Vagina (tissue), 2 donors: ENCODE measurements at regions not wholly inside any gene's neighbourhood (a gene's known extent, or its start where the extent isn't known, plus 50 kb on each side); places are given as distances from the start of the nearest gene placed in this dataset.

ENCODE experiments used
- CTCF ChIP-seq, 3 experiments: fragments of 450-650 bp in 2 of 3; fragments of 200-600 bp in 1 of 3; sonication (generic) in 1 of 3; IDR thresholded peaks; one replicate each; pipeline ENCODE4 v1.5.1; 2017 to 2019; ENCODE audit warnings: antibody characterized with exemption in 3 of 3, mild to moderate bottlenecking in 2 of 3, moderate library complexity in 2 of 3
- POLR2A ChIP-seq, 2 donors: fragments of 450-650 bp; IDR thresholded peaks; one replicate each; pipeline ENCODE4 v1.6.1; 2017; ENCODE audit warnings: antibody characterized with exemption in 2 of 2, mild to moderate bottlenecking in 2 of 2, moderate library complexity in 2 of 2

GRCh38 chr9:103802068-103802467 is 292.0 kb upstream of the SMC2 start:
- TF ChIP-seq CTCF (IDR thresholded peaks at IDR 0.05) (no peak), POLR2A (IDR thresholded peaks at IDR 0.05) (no peak)
